LoVo (cell line): ENCODE measurements at regions not wholly inside any gene's neighbourhood (a gene's known extent, or its start where the extent isn't known, plus 50 kb on each side); places are given as distances from the start of the nearest gene placed in this dataset.

ENCODE experiments used
- DNase-seq: peaks from one replicate; pipeline ENCODE4 v3.0.0-alpha.2; 2016; ENCODE audit warnings: low spot score

DNA sequence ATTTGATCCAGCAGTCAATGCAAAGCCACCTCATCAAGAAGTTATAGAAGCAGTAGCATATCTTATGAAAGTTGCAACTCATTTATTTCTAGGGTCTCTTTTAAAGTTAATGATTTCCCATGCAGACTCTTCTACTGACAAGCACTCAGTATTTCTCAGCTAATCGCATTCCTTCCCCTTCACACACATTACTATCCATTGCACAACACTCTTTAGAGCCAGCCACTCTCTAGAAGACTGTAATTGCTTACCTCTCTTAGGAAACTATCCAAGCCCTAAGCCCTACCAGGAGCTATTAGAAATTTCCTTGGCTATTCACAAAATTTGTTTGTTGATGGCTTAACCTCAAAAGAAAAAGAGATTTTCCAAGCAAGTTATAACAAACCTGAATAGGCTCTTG is 106.0 kb downstream of the ADAMTS1 start:
- DNase-seq = no peak

DNA sequence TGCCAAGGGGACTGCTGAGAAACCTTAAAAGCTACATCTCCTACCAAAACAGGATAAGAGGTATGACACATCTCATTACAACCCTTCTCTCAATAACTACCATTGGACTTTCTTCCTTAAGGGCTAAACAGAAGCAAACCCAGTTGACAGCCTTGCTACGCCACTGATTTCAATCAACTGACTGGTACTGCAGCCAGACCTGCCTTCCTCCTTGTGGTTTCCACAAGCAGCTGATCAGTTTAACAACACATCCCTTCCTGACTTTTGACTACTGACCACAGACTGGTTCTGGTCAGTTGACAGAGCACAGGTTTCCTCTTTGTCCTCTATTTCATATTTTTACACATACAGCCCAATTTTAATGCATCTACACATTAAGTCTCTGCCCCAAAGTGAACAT is 108.8 kb downstream of the ADAMTS1 start:
- DNase-seq = no peak

DNA sequence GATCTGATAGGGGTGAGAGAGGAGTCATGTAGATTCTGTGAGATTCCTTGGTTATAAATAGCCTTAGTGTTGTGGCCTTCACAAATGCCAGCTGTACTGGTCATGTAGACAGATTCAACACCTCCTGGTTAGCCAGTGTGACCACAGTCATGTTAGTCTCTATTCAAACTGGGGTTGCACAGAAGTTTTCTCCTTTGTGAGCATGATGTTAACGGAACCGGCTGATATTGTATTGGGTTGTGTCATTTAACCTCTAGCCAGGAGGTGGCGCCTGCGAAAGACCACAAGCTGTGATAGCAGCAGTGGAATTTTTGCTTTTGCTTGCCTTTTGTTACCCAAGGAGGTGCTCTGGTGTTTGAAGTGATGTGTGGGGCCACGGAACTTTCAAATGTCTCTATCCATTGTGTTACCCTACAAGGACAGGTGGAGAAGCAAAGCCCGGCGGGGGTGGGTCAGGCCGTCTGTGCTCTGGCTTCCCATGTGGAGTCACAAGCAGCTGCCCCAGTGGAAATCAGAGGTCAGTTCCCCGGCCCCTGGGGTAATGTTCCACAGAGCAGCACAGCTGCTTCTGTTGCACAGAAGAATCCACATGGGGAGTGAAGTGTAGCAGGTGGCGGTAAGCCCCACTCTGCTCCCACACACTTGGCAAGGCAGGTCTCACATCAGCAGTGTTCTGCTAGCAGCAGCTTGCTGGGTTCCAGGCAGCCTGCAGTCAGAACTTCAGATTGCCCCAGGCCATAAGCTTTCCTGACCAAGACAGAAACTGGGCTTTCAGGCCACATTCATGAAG is 112.6 kb downstream of the ADAMTS1 start:
- no peak for DNase-seq

DNA sequence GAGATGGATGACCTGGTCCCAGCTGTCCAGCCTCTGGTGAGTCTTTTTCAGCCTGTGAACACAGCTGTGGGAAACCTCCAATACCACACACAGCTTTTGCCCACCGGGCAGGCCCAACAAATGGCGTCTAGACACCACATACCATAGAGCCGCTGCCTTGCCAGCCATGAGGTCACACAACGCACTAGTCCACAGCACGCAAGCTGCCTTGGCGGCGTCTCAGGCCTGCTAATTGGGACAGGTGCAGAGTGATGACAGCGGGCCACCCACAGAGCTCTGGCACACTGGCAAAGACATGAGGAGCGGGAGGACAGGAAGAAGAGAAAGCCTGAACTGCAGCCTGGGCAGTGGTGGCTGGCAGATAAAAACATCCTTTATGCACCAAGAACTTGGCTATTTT is 125.5 kb downstream of the ADAMTS1 start:
- DNase-seq = no peak

DNA sequence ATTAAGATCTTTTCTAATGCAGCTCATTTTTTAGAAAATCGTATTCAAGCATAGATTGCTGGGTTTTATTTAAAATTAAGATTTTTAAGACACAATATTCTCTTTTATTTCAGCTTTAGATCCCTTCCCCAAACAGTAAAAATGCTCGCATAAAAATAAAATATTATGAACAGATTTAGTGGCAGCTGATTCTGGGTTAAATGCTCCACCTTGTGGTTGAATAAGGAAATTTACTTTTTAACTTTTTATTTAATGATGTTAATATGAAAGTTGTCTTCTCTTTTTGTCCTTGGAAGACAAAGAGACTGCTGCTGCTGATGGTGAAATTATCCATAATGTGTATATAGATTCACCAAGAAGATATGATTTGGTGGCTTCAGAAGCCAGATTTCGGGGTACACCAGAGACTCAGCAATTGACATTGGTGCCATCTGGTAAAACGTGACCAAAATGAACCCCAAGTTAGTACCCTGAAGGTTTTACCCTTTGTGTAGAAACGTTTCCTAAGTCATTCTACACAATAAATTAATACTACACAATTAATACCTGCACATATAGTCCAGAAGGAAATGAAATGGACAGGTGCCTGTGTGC is 128.0 kb downstream of the ADAMTS1 start:
- DNase-seq = peak; percentile 24

DNA sequence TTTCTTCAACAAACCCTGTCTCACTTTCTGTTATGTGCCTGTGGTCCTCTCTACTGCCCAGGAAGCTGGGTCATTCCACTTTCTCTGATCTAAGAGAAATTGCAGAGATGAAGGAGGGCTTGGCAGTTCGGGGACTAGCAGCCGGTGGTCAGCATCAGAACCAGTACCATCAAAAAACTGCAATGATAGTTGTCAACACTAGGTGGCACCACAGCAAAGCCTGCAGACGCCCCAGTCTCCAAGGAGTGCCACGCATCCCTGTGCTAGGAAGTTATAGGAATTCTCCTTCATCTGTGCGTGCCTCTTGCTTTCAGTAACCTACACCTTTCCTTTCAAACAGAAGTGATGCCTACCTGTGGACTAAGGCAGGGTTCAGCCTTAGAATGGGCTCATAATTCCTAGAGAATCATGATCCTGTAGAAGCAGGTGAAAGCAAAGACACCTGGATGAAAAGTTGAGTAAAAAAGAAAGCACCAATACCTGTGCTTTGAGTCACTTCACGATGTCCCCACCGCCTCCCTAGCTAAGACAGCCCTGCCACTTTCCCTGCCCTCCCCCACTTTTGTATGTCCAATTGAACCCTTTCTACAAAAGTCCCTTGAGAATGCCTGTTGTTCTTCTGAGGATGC is 129.2 kb downstream of the ADAMTS1 start:
- peak; percentile 18 for DNase-seq

DNA sequence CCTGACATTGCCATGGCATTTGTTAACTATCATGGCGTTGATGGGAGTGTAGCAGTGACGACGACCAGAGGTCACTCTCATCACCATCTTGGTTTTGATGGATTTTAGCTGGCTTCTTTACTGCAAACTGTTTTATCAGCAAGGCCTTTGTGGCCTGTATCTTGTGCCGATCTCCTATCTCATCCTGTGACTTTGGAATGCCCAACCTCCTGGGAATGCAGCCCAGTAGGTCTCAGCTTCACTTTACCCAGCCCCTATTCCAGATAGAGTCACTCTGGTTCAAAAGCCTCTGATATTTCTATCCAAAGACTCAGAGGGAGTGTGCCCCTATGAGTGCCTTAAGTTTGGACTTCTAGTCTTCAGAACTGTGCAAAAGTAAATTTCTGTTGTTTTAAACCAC is 130.1 kb downstream of the ADAMTS1 start:
- no peak for DNase-seq

DNA sequence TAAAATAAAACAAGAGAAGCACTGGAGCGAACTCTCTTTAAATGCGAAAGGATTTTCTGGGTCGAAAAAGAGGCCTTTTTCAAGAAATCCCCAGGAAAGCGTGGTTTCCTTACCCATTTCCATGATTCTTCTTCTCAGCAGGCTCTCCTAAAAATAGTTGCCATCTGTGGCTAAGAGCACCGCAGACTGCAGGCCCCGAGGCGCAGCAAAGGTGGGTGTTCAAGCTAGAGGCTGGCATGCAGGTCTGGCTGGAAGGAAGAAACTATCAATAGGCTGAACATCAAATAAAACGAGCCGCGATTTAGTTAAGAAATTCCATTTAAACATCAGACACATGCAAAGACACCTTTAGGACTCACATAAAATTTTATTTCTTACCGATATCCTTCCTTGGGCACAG is 135.1 kb downstream of the ADAMTS1 start:
- DNase-seq = no peak

DNA sequence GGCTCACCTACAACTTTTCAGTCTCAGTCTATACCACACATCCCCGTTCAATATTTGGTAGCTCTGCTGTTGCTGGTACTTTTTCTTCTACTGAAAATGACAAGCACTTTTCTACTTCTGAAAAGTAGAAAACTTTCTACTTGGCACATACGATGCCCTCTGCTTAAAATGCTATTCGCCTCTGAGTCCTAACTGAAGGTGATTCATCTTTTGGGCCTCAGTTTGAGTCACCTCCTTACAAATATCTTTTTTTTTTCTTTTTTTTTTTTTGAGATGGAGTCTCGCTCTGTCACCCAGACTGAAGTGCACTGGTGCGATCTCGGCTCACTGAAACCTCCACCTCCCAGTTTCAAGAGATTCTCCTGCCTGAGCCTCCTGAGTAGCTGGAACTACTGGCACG is 136.0 kb upstream of the CYYR1 start:
- no peak for DNase-seq

DNA sequence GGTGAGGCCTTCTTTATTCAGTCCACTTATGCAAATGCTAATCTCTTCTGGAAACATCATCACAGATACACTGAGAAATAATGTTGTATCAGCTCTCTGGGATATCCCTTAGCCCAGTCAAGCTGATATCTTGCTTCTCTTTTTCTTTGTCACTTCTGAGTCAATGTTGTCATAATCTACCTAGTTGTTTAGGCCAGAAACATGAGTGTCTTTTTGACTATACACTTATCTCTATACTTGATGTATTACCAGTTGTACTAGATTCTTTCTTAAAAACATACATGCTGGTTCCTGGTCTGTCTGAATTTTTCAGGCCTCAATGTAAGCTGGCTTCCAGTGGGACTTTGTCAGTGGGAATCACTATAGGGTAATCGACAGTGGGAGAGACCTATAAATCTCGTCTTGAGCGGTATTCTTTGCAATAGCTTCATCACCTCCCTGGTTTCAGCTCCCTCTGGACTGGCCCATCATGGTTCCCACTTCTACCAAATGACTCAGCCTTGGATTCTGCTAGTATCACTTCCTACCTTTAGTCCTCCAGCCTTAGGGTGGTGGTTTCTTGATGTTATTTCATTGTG is 135.2 kb upstream of the CYYR1 start:
- no peak for DNase-seq

DNA sequence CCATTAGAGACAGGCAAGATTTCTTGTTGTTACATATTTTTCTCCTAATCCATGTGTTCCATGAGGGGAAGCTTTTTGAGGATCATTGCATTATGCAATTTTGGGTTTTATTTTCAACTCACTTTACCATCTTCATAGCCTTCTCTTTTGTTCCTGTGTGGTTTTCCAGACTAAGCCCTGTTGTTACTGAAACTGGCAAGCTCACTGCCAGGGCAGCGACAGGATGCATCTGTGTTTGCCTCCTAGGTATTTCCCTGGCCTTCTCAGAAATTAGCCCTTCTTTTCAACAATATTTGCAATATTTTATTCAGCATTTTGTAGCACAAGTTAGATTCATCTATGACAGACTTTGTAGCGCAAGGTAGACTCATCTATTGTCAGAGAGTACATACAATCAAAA is 134.2 kb upstream of the CYYR1 start:
- DNase-seq = no peak

DNA sequence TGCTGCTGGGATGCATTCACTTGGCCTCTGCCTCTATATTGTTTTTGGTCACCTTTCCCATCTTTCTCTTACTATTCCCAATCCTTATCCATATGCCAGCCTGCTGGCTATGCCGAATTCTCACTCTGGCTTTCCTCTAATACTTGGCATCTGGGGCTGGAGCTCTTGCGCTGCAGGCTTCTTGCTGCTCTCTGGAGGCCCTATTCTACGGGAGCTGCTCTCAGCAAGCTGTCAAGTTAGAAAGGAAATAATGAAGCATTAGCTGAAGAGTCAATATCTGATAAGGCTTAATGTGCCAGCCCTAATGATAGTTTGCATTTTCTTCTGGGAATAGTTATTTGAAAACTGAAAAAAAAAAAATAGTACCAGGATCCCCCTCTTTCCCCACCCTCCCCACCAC is 125.3 kb upstream of the CYYR1 start:
- DNase-seq = no peak

DNA sequence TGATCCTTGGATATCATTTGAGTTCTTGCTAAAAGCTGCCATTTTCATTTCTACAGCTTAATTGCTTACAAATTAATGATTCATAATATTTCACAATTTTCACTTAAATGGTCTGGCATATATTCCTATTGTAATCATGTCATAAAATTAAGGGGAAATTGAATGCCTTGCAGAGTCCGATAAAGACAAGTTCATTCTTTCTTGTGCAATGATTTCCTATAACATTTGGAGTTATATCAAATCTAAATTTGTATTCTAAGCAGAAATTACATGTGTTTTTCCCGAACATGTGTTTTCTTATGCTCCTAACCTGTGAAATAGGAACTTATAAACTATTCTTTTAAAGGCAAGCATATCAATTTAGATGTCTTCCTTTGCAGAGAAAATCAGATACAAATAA is 118.3 kb upstream of the CYYR1 start:
- DNase-seq = no peak

DNA sequence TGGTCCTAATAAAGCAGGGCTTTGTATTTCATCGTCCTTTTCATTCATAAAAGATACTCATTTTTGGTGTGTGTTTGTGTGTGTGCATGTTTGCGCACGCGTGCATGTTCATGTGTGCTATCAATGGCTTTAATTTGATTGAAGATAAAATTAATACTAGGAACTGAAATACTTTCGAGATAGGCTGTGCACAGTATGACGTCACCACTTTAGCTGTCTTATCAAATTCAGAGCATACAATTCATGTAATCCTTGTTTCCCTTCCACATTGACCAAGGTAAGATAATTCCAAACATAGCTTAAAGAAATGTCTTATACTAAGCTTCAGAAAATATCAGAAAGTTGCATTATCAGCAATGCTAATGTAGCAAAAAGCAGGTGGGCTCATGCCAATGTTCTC is 113.6 kb upstream of the CYYR1 start:
- no peak for DNase-seq

DNA sequence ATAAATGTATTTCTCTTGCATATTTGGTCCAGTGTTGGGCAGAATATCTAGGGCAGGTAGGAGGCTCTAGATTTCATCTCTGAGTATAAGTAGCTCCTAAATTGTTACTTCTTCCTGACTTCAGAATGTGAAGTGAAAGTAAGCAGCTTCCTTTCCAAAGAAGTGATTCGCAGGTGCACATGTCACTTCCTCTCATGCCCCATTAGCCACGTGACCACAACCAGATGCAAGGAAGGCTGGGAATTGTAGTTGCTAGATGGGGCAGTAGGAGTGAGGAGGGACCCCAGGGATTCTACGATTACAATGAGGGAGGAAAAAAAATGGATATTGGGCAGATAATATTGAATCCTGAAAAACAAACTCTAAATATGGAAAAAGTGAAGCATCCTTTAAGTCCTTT is 113.2 kb upstream of the CYYR1 start:
- DNase-seq = peak; percentile 4

DNA sequence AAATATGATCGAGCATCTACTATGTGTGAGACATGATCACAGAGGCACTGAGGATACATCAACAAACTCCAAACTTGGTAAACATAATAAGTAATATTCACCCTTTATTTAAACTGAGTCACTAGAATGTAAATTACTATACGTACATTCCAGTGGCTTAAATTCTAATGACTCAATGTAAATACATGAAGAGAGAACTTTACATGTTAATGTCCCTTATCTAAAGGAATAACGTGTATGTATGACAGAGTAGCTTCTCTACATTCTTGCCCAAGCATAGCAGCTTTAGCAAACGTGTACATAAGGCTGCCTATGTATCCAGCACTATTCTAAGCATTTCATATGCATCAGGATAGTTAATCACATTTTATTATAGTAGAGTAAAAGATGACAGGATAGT is 111.8 kb upstream of the CYYR1 start:
- DNase-seq = no peak

DNA sequence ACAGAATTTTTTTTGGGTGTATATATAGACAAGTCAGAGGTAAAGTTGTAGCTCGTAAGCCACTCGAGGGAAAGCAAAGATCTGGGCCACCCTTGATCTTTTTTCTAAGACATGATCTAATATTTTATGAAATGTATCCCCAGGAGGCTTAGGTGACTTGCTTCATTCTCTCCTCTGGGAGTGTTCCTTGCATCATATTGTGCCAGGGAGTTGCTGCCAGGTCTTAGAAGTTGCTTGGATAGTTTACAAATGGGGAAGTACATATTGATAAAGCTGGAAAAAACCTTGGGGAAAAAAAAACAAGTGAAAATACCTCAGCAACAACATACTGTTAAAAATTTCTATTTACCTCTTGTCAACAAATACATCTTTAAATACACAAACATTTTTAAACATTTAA is 110.9 kb upstream of the CYYR1 start:
- DNase-seq = no peak

DNA sequence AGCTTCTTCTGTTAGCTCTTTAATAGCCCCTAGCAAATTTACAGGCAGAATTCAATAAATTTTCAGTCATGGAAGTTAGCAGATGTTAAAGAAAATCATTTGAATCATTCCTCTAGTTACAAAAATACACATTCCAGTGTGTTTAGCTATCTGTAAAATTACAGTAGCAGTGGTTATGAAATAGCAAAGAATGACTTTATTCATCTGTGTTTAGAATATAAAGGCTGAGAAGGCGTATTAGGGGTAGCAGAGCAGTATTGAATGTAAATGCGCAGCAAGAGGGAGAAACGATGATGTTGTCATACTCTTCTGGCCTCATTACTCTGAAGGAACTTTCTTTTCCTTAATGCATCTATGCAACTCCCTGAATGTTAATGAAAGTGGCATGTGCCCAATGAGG is 106.2 kb upstream of the CYYR1 start:
- DNase-seq = no peak

DNA sequence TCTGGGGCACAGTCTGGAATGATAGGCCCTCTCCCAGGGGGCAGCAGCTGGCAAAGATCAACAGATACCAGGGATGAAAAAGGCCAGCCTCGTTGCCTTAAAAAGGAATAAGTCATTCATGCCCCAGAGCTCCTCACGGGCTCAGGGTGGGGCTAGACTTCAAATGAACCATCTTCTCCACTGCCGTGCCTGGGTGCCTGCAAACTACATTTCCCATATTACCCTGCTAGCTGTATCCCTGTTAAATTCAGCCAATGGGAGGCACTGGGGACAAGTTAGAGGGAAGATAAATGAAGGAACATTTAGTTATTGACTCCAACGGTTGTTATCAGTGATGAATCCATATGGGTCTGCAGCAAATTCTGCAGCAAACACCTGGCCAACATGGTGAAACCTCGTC is 101.2 kb upstream of the CYYR1 start:
- DNase-seq = no peak

DNA sequence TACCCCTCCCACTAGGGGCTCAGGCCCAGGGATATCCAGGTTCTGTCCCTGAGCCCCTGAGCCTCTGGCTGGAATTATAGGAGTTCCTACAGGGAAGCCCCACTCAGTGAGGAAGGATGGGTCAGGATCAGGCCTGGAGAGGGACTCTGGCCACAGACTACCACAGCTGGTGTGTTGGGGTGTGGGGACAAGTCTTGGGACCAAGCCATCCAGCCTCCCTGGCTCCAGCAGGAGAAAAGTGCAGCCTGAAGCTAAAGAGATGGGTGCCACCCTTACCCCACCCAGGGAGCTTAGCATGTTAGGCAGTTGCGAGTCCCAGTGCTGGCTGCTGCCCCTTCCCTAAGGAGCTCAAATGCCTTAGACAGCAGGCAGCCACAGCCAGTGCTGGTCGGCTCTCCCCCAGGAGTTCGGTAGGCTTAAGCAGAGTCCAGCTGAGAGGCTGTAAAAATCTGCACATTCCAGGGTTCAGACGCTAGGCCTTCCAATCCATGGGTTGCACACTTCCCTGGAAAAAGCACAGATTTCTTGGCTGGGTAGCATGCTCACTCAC is 96.2 kb upstream of the CYYR1 start:
- DNase-seq = no peak

DNA sequence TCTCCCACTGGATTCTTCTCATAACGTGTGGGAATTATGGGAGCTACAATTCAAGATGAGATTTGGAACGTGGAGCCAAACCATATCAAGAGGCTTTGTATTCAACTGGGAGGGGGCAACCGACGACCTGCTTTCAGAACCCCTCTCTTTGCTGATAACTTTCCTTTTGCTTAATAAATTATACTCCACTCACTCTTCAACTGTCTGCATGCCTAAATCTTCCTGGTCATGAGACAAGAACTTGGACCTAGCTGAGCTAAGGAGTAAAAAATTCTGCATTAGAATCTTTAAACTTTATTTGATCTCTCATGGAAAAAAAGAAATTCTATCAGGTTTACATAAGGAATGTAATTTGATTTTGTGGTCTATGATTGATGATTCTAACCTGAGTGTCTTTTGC is 86.7 kb upstream of the CYYR1 start:
- DNase-seq = no peak

DNA sequence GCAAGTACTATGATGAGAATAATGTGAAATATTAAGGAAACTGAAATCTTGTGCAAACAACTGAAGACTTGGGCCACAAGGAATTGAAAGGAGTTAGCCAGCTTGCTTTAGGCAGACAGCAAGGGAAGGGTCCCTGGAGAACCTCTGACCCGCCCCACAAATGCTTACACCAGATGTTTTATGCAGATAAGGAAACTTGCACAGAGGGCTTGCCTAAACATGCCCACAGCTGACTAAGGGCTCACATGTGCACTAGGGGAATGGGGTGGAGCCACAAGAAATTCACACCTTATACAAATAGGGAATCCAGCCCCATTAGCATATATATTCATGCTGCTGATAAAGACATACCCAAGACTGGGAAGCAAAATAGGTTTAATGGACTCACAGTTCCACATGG is 86.1 kb upstream of the CYYR1 start:
- DNase-seq = no peak

DNA sequence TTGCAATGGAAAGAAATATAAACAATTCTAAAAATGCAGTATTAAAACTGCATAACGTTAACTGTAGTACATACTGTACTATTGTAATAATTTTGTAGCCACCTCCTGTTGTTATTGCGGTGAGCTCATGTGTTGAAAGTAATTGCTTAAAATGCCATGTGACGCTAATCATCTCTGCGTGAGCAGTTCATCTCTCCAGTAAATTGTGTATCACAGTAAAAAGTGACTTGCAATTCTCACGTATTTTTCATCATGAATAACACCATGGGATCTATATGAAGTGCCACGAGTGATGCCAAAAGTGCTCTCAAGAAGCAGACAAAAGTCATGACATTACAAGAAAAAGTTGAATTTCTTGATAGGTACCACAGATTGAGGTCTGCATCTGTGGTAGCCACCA is 82.4 kb upstream of the CYYR1 start:
- DNase-seq = no peak
